Nephron (organoid): ENCODE measurements at regions not wholly inside any gene's neighbourhood (a gene's known extent, or its start where the extent isn't known, plus 50 kb on each side); places are given as distances from the start of the nearest gene placed in this dataset.
"Not testable (repeated sequence)": the region's sequence is repeated elsewhere in the genome, so short reads cannot be mapped to it uniquely, and the experiment has no call there.

Experiments
- H3K27ac Mint-ChIP-seq, 3 experiments: 2 replicates each; pipeline ENCODE4 v1.8.0; 2020; ENCODE audit warnings: mixed read lengths in 3 of 3, mild to moderate bottlenecking in 2 of 3, moderate library complexity in 1 of 3
- H3K27me3 Mint-ChIP-seq: 2 replicates; pipeline ENCODE4 v1.8.0; 2021; ENCODE audit warnings: low read depth, mild to moderate bottlenecking, moderate library complexity, mixed read lengths
- H3K36me3 Mint-ChIP-seq: 2 replicates; pipeline ENCODE4 v1.8.0; 2020; ENCODE audit warnings: low read depth, mixed read lengths
- H3K4me1 Mint-ChIP-seq: 2 replicates; pipeline ENCODE4 v1.8.0; 2020; ENCODE audit warnings: mixed read lengths
- H3K4me3 Mint-ChIP-seq, 3 experiments: 2 replicates each; pipeline ENCODE4 v1.8.0; 2020; ENCODE audit warnings: mild to moderate bottlenecking in 3 of 3, mixed read lengths in 3 of 3, moderate library complexity in 2 of 3
- H3K9me3 Mint-ChIP-seq: 2 replicates; pipeline ENCODE4 v1.8.0; 2020; ENCODE audit warnings: mixed read lengths
- TF ChIP-seq, protein P1 (sequence below), 3 experiments: fragments of 200-600 bp; sonication (generic); IDR thresholded peaks; one replicate each; pipeline ENCODE4 v1.5.0; 2021; ENCODE audit warnings: antibody characterized with exemption in 3 of 3; ENCODE audit not compliant: unreplicated experiment in 3 of 3

DNA sequence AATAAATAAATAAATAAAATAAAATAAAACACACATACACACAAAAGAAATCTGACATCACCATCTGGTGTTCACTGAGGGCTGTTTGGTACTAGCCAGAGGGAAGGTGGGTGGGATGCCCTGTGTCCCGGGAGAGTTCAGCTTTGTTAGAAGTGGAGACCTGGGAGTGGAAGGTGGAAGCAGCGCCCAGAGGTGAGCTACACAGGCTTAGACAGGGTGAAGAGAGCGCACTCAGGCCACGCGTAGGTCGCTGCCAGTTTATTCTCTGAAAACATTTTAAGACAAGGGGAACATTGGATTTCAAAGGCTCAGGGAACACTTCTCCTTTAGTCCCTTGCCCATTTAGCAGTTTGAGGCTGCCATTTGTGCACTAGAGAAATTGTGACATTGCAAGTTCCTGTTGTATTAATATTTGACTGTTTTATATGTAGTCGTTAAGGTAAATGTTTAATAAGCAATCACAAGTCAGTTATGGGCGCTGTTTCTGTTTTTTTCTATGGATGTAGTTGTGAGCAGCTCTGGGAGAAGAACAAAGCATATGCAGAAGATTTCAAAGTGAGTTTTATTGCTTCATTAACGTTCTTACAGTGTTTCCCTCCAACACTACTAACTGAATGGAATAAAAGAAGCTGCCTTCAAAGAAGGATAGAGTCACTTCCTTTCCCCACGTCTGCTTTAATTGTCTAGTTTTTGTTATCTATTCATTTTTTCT is 405.5 kb upstream of the NR3C2 start:
- Mint-ChIP-seq H3K4me1 (peaks cover 9% of the 10 kb centered on the region), H3K27me3 (no peaks in the 10 kb centered on the region), H3K27ac (no peak overlapping the region), H3K4me3 (no peak overlapping the region), H3K36me3 (no peaks in the 10 kb centered on the region), H3K9me3 (no peaks in the 10 kb centered on the region)
- TF ChIP-seq, protein P1, sequence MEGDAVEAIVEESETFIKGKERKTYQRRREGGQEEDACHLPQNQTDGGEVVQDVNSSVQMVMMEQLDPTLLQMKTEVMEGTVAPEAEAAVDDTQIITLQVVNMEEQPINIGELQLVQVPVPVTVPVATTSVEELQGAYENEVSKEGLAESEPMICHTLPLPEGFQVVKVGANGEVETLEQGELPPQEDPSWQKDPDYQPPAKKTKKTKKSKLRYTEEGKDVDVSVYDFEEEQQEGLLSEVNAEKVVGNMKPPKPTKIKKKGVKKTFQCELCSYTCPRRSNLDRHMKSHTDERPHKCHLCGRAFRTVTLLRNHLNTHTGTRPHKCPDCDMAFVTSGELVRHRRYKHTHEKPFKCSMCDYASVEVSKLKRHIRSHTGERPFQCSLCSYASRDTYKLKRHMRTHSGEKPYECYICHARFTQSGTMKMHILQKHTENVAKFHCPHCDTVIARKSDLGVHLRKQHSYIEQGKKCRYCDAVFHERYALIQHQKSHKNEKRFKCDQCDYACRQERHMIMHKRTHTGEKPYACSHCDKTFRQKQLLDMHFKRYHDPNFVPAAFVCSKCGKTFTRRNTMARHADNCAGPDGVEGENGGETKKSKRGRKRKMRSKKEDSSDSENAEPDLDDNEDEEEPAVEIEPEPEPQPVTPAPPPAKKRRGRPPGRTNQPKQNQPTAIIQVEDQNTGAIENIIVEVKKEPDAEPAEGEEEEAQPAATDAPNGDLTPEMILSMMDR (IDR thresholded peaks at IDR 0.05; ENCODE audit: unreplicated experiment in 3 of 3), result no peak

DNA sequence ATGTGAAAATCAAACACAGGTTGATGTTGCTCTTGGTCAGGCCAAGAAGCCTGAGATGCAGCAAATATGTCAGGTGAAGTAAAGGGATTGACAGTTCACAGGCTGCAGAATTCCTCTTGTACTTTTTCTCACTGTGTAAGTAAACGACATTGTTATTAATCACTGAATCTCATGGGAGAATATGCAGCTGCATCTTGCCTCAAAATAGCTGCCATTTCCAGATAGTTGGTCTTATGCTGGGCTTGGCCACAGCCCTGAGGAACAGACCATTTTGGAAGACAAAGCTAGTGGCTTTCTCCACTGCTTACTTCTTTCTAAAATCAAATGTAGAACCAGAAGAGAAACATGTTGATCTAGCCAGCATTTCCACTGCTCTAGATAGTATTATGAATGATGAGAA is 403.4 kb upstream of the NR3C2 start:
- no peak overlapping the region for H3K4me3 Mint-ChIP-seq
- H3K27me3 Mint-ChIP-seq, result no peaks in the 10 kb centered on the region
- TF ChIP-seq, protein P1 (IDR thresholded peaks at IDR 0.05; ENCODE audit: unreplicated experiment in 3 of 3), result no peak
- peak overlapping the region in 1 of 3 experiments; percentile 8 for H3K27ac Mint-ChIP-seq
- H3K4me1 Mint-ChIP-seq, result peaks cover 18% of the 10 kb centered on the region
- no peaks in the 10 kb centered on the region for H3K9me3 Mint-ChIP-seq
- H3K36me3 Mint-ChIP-seq, result no peaks in the 10 kb centered on the region

DNA sequence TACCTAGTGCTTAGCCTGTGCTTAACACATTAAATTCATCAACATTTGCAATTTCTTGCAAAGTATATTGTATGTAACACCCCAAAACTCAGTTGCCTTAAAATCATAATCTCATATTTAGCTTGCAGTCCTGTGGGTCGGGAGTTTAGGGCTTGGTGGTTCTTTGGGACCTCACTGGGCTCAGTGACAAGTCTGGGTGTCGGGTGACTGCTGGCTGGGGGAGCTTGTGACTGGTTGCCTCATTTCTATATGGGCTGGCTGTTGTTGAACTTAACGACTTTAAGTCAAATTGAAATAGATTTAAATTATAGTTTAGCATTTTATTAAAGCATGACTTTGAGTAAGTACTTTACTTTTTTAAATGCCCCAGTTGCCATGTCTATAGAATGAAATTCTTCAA is 401.4 kb upstream of the NR3C2 start:
- H3K27ac Mint-ChIP-seq, result no peak overlapping the region
- H3K9me3 Mint-ChIP-seq, result no peaks in the 10 kb centered on the region
- no peaks in the 10 kb centered on the region for H3K27me3 Mint-ChIP-seq
- H3K4me3 Mint-ChIP-seq, result no peak overlapping the region
- peaks cover 18% of the 10 kb centered on the region for H3K4me1 Mint-ChIP-seq
- no peaks in the 10 kb centered on the region for H3K36me3 Mint-ChIP-seq
- TF ChIP-seq, protein P1 (IDR thresholded peaks at IDR 0.05; ENCODE audit: unreplicated experiment in 3 of 3), result no peak

DNA sequence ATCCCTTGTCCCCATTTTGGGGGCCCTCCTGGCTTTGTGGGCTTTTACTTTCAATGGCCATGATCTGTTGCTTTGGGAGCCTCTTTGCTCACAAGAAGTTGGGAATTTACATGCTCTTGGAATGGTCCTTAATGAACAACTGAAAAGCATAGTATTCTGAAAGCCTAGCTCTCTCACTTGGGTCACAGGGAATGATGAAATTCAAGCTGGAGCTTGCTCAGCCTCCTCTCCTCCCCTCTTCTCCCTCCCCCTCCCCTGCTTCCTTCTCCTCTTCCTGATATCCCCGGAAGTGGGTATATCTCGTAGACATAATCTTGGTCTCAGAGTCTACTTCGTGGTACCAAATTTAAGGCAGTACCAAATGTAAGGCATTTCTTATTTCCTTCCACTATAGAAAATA is 400.6 kb upstream of the NR3C2 start:
- no peaks in the 10 kb centered on the region for H3K36me3 Mint-ChIP-seq
- H3K4me3 Mint-ChIP-seq, result no peak overlapping the region
- H3K4me1 Mint-ChIP-seq, result peaks cover 18% of the 10 kb centered on the region
- no peak overlapping the region for H3K27ac Mint-ChIP-seq
- no peaks in the 10 kb centered on the region for H3K9me3 Mint-ChIP-seq
- no peaks in the 10 kb centered on the region for H3K27me3 Mint-ChIP-seq
- TF ChIP-seq, protein P1 (IDR thresholded peaks at IDR 0.05; ENCODE audit: unreplicated experiment in 3 of 3), result no peak

DNA sequence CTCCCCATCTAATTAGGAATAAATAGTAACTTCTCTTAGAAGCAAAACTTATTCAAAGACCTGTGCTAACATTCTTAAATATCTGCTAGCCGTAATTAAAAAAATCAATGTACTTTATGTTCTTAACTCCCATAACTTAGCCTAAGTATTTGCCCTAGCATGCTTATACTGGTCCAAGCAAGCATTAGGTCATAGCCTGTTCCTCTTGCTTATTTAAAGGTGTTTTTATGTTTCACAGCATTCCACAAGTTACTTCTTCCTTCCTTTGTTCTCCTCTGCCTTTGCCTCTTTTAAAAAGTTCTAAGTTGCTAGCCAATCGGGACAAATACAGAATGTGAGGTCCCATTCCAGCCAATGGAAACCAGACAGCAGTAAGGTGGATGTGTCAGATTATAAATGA is 395.4 kb upstream of the NR3C2 start:
- not testable (repeated sequence) for H3K27ac Mint-ChIP-seq, H3K27me3 Mint-ChIP-seq, H3K36me3 Mint-ChIP-seq, H3K4me3 Mint-ChIP-seq, H3K9me3 Mint-ChIP-seq
- H3K4me1 Mint-ChIP-seq, result peaks cover 27% of the 10 kb centered on the region

DNA sequence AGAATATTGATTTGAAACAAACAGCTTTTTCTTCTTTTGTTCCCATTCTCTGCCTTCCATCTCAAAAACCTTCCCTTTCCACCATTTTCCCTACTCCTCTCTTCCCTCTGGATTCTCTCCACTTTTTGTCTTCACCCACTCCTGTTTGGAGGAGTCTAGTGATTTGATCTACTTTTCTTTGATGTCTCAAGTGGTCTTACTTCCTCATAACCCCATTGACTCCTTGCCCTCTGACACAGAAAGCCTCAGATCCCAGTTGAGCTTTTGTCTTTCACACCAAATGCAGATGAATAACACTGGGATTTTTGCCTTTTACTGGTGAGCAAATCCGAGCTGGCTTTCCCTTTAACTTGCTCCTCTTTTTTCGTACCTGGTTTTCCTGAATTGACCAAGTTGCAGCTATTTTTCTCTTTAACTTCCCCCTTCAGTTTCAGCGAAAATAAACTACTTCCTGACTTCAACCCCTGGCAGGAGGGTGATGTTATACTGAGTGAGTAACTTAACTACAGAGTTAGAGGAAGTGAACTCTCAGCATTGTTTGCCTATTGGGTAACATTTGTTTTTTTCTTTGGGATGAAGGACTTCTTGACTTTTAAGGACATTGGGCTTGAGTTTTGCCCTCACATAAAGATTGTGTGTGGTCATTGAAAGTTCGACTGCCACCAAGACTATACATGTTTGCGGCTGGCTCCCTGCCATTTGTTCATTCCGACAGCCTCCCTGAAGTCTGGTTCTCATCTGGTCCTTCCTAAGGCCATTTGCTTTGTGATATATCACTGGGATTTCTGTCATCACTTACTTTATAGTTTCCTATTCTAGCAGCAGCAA is 392.8 kb upstream of the NR3C2 start:
- Mint-ChIP-seq H3K4me1 (peaks cover 18% of the 10 kb centered on the region), H3K36me3 (no peaks in the 10 kb centered on the region), H3K9me3 (no peaks in the 10 kb centered on the region), H3K27ac (peak overlapping the region; percentile 48 to 86 (median 85)), H3K4me3 (peak overlapping the region in 2 of 3 experiments; percentile 2 to 6), H3K27me3 (peaks cover 5% of the 10 kb centered on the region)
- TF ChIP-seq, protein P1 (IDR thresholded peaks at IDR 0.05; ENCODE audit: unreplicated experiment in 3 of 3), result no peak
